ENCODE measurements at regions not wholly inside any gene's neighbourhood (a gene's known extent, or its start where the extent isn't known, plus 50 kb on each side); places are given as distances from the start of the nearest gene placed in this dataset.

GRCh38 chr6:6482256-6482655 lies 106.3 kb upstream of the LY86 start:
- TF ChIP-seq CTCF (IDR thresholded peaks at IDR 0.05; ENCODE audit: poor library complexity) (no peak), EZH2 (IDR thresholded peaks at IDR 0.05; ENCODE audit: borderline replicate concordance) (no peak), EZH2phosphoT487 (IDR thresholded peaks at IDR 0.05; ENCODE audit: low read depth, severe bottlenecking, unreplicated experiment) (no peak)

All from hepatocyte (in vitro differentiated cells).